Endothelial cell of umbilical vein (primary cell): ENCODE measurements at regions not wholly inside any gene's neighbourhood (a gene's known extent, or its start where the extent isn't known, plus 50 kb on each side); places are given as distances from the start of the nearest gene placed in this dataset.

Experiments
- MYC ChIP-seq: IDR thresholded peaks from one replicate; pipeline ENCODE4 v1.6.1; 2011; ENCODE audit warnings: mild to moderate bottlenecking, low read depth, low read length
- POLR2A ChIP-seq: IDR thresholded peaks from 2 replicates; pipeline ENCODE4 v1.6.1; 2012; ENCODE audit warnings: low read depth, mild to moderate bottlenecking, control low read depth, low read length
- POLR2AphosphoS5 ChIP-seq: IDR thresholded peaks from 2 replicates; pipeline ENCODE4 v1.6.1; 2012; ENCODE audit warnings: low read depth, mild to moderate bottlenecking, control low read depth, low read length, moderate library complexity; ENCODE audit not compliant: insufficient read depth
- TF ChIP-seq, protein P1 (sequence below), 2 donors: IDR thresholded peaks; 1 replicate in 1 of 2; 2 replicates in 1 of 2; pipeline ENCODE4 v1.5.1; 2011; ENCODE audit warnings: low read length in 2 of 2, mild to moderate bottlenecking in 2 of 2, moderate library complexity in 2 of 2, control low read depth in 1 of 2, inconsistent platforms in 1 of 2, low read depth in 1 of 2; ENCODE audit not compliant: insufficient read depth in 1 of 2; ENCODE audit errors: extremely low read depth in 1 of 2

DNA sequence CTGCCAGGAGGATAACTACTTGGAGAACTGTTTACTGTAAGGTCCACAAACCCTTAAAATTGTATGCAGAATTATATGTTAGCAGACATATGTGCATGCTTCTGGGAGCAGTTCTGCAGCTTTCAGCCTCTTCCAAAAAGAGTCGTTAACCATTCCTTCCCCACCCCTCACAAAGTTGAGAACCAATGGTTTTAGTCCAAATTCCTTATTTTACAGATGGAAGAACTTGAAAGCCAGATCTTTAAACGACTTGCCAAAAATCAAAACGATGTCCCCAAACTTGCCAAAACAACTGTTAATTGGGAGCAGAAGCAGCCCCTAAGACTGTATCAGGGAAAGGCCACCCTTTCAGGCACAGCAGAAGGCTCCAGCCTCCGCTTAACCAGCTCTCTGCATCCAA is 266.4 kb upstream of the ANKRD55 start:
- TF ChIP-seq POLR2AphosphoS5 = no peak
- TF ChIP-seq, protein P1, sequence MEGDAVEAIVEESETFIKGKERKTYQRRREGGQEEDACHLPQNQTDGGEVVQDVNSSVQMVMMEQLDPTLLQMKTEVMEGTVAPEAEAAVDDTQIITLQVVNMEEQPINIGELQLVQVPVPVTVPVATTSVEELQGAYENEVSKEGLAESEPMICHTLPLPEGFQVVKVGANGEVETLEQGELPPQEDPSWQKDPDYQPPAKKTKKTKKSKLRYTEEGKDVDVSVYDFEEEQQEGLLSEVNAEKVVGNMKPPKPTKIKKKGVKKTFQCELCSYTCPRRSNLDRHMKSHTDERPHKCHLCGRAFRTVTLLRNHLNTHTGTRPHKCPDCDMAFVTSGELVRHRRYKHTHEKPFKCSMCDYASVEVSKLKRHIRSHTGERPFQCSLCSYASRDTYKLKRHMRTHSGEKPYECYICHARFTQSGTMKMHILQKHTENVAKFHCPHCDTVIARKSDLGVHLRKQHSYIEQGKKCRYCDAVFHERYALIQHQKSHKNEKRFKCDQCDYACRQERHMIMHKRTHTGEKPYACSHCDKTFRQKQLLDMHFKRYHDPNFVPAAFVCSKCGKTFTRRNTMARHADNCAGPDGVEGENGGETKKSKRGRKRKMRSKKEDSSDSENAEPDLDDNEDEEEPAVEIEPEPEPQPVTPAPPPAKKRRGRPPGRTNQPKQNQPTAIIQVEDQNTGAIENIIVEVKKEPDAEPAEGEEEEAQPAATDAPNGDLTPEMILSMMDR (IDR thresholded peaks at IDR 0.05; ENCODE audit: extremely low read depth in 1 of 2, insufficient read depth in 1 of 2, low read depth in 1 of 2, low read length in 2 of 2) = no peak
- TF ChIP-seq MYC = no peak
- no peak for TF ChIP-seq POLR2A
